Neural cell (in vitro differentiated cells): ENCODE measurements at regions not wholly inside any gene's neighbourhood (a gene's known extent, or its start where the extent isn't known, plus 50 kb on each side); places are given as distances from the start of the nearest gene placed in this dataset.

Experiments used
- CTCF ChIP-seq: fragments of 450-650 bp; IDR thresholded peaks from 2 replicates; pipeline ENCODE4 v1.5.1; 2014; ENCODE audit warnings: antibody characterized with exemption, mild to moderate bottlenecking, moderate library complexity; ENCODE audit not compliant: poor library complexity, severe bottlenecking
- EP300 ChIP-seq: fragments of 450-650 bp; conservative IDR thresholded peaks from 2 replicates; pipeline ENCODE4 v1.6.1; 2014; ENCODE audit warnings: antibody characterized with exemption, mild to moderate bottlenecking, moderate library complexity; ENCODE audit not compliant: poor library complexity, severe bottlenecking
- EZH2 ChIP-seq: fragments of 200-600, 300-800 bp; shearing (Covaris generic), sonication (generic); IDR thresholded peaks from 2 replicates; pipeline ENCODE4 v1.6.1; 2014; ENCODE audit warnings: antibody characterized with exemption, low read length, borderline replicate concordance, mild to moderate bottlenecking; ENCODE audit not compliant: insufficient read depth, poor library complexity, severe bottlenecking
- POLR2AphosphoS5 ChIP-seq: IDR thresholded peaks from 2 replicates; pipeline ENCODE4 v1.6.1; 2012
- REST ChIP-seq: IDR thresholded peaks from 2 replicates; pipeline ENCODE4 v1.6.1; 2012; ENCODE audit warnings: borderline replicate concordance

- TF ChIP-seq CTCF (no peak), EP300 (no peak), EZH2 (no peak), REST (no peak), POLR2AphosphoS5 (no peak)
Measured at GRCh38 chr10:78660446-78661106, 408.2 kb upstream of the ZMIZ1 start.
